ENCODE measurements at regions not wholly inside any gene's neighbourhood (a gene's known extent, or its start where the extent isn't known, plus 50 kb on each side); places are given as distances from the start of the nearest gene placed in this dataset.
"Not testable (repeated sequence)": the region's sequence is repeated elsewhere in the genome, so short reads cannot be mapped to it uniquely, and the experiment has no call there.

GRCh38 chr1:148424143-148425003 is 58.7 kb downstream of the PPIAL4G start:
- not testable (repeated sequence) for TF ChIP-seq CTCF, POLR2A, EP300 (IDR thresholded peaks at IDR 0.05)
